GM18505 (cell line): ENCODE measurements at regions not wholly inside any gene's neighbourhood (a gene's known extent, or its start where the extent isn't known, plus 50 kb on each side); places are given as distances from the start of the nearest gene placed in this dataset.

ENCODE experiments used
- ATAC-seq: cut with Tn5 transposase; IDR thresholded peaks from one replicate; pipeline ENCODE4 v1.9.1; 2021; ENCODE audit not compliant: unreplicated experiment
- POLR2A ChIP-seq: IDR thresholded peaks from 4 replicates; pipeline ENCODE4 v1.6.1; 2011; ENCODE audit warnings: borderline replicate concordance; ENCODE audit not compliant: insufficient read depth, insufficient read length; ENCODE audit errors: extremely low read depth

GRCh38 chr7:17239683-17240521 is 58.5 kb upstream of the AHR start:
- TF ChIP-seq POLR2A: no peak
- ATAC-seq: no peak

GRCh38 chr7:17242504-17242903 is 55.9 kb upstream of the AHR start:
- no peak for ATAC-seq
- TF ChIP-seq POLR2A: no peak

- no peak for TF ChIP-seq POLR2A
- ATAC-seq: no peak
Observed at GRCh38 chr7:17244786-17245185, 53.7 kb upstream of the AHR start.

GRCh38 chr7:17247357-17247756 is 51.1 kb upstream of the AHR start:
- no peak for ATAC-seq

GRCh38 chr7:17248527-17248926 is 49.9 kb upstream of the AHR start:
- ATAC-seq: no peak

More at GRCh38 chr7:17247357-17247756, 51.1 kb upstream of the AHR start:
- no peak for TF ChIP-seq POLR2A

More at GRCh38 chr7:17248527-17248926, 49.9 kb upstream of the AHR start:
- no peak for TF ChIP-seq POLR2A
